ENCODE measurements at regions not wholly inside any gene's neighbourhood (a gene's known extent, or its start where the extent isn't known, plus 50 kb on each side); places are given as distances from the start of the nearest gene placed in this dataset.
"Not testable (repeated sequence)": the region's sequence is repeated elsewhere in the genome, so short reads cannot be mapped to it uniquely, and the experiment has no call there.

- no peak for DNase-seq (ENCODE audit: low spot score)
- TF ChIP-seq CTCF (IDR thresholded peaks at IDR 0.05; ENCODE audit: extremely low read depth, insufficient read depth, missing control alignments), result no peak
- in situ Hi-C loops (cut with MboI; ENCODE audit: low pct_unique_long_range_greater_than_20kb, low sequenced_read_pairs, unreplicated experiment), result no loop called here
Observed at GRCh38 chr14:48096897-48097296, 421.5 kb upstream of the MDGA2 start.

GRCh38 chr14:48086516-48086915 lies 411.1 kb upstream of the MDGA2 start:
- in situ Hi-C loops (cut with MboI; ENCODE audit: low pct_unique_long_range_greater_than_20kb, low sequenced_read_pairs, unreplicated experiment), result no loop called here
- no peak for TF ChIP-seq CTCF (IDR thresholded peaks at IDR 0.05; ENCODE audit: extremely low read depth, insufficient read depth, missing control alignments)
- no peak for DNase-seq (ENCODE audit: low spot score)

GRCh38 chr14:48075487-48075886 lies 400.1 kb upstream of the MDGA2 start:
- no peak for DNase-seq (ENCODE audit: low spot score)
- in situ Hi-C loops (cut with MboI; ENCODE audit: low pct_unique_long_range_greater_than_20kb, low sequenced_read_pairs, unreplicated experiment), result no loop called here
- no peak for TF ChIP-seq CTCF (IDR thresholded peaks at IDR 0.05; ENCODE audit: extremely low read depth, insufficient read depth, missing control alignments)

DNA sequence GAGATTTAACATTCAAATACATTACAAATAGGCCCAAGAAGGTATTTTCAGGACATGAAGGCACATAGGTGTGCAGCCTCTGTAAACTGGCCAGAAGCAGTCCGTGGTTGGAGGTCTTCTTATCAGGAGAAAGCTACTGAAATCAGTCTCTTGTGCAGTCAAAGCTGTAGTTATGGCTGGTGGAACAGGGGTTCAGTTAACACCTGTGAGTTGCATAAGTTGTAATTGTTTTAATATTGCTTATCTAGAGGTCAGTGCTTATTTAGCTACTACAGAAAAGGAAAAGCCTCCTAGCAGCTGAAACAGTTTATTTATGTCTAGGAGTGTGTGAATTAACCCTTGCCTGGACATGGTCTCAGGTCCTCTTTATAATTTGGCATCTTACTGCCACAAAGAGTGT lies 377.6 kb upstream of the MDGA2 start:
- no peak for DNase-seq (ENCODE audit: low spot score)
- in situ Hi-C loops (cut with MboI; ENCODE audit: low pct_unique_long_range_greater_than_20kb, low sequenced_read_pairs, unreplicated experiment), result no loop called here
- TF ChIP-seq CTCF (IDR thresholded peaks at IDR 0.05; ENCODE audit: extremely low read depth, insufficient read depth, missing control alignments), result no peak

DNA sequence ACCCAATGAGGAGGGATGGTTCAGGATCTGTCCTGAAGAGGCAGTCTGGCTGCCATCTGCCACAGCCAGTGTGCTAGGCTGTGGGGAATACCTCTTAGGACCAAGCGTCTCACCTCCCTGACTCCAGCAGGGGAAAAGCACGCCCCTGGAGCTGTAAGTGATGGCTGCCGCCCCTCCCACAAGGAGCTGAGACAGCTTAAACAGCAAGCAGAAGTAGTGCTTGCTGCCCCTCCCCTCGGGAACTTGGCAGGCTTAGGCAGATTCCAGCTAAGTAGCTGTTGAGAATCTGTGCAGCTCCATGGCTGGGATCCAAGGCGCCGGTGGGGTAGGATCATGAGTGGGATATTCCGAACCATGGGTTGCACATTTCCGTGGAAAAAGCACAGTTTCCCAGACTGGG lies 360.4 kb upstream of the MDGA2 start:
- no peak for TF ChIP-seq CTCF (IDR thresholded peaks at IDR 0.05; ENCODE audit: extremely low read depth, insufficient read depth, missing control alignments)
- in situ Hi-C loops (cut with MboI; ENCODE audit: low pct_unique_long_range_greater_than_20kb, low sequenced_read_pairs, unreplicated experiment), result no loop called here
- DNase-seq (ENCODE audit: low spot score), result no peak

- no peak for DNase-seq (ENCODE audit: low spot score)
- in situ Hi-C loops (cut with MboI; ENCODE audit: low pct_unique_long_range_greater_than_20kb, low sequenced_read_pairs, unreplicated experiment), result no loop called here
- no peak for TF ChIP-seq CTCF (IDR thresholded peaks at IDR 0.05; ENCODE audit: extremely low read depth, insufficient read depth, missing control alignments)
Observed at GRCh38 chr14:48027115-48027514, 351.7 kb upstream of the MDGA2 start.

DNA sequence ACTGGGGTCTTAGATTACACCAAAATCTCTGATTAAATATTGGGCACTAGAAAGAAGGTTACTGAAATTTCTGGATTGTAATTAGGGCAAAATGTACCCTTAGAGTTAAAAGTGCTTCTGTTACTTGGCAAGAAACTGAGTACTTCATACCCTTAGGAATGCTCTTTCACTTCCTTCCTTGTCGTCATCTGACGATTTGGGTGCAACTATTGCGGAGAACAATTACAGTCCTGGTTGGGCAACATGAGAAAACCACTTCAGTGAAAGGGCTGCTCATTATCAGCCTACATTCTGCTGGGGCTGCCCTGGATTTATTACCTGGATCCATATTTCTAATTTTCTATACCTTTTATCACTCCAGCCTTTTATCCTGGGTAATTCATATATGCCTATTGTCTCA lies 348.5 kb upstream of the MDGA2 start:
- in situ Hi-C loops (cut with MboI; ENCODE audit: low pct_unique_long_range_greater_than_20kb, low sequenced_read_pairs, unreplicated experiment), result no loop called here
- no peak for TF ChIP-seq CTCF (IDR thresholded peaks at IDR 0.05; ENCODE audit: extremely low read depth, insufficient read depth, missing control alignments)
- no peak for DNase-seq (ENCODE audit: low spot score)

GRCh38 chr14:48011484-48011883 lies 336.1 kb upstream of the MDGA2 start:
- in situ Hi-C loops (cut with MboI; ENCODE audit: low pct_unique_long_range_greater_than_20kb, low sequenced_read_pairs, unreplicated experiment); DNase-seq (ENCODE audit: low spot score): not testable (repeated sequence)
